Glomerular visceral epithelial cell (primary cell): ENCODE measurements at regions not wholly inside any gene's neighbourhood (a gene's known extent, or its start where the extent isn't known, plus 50 kb on each side); places are given as distances from the start of the nearest gene placed in this dataset.

ENCODE experiments used
- DNase-seq: peaks from one replicate; pipeline ENCODE4 v3.0.0-alpha.2; 2016; ENCODE audit errors: extremely low spot score

DNA sequence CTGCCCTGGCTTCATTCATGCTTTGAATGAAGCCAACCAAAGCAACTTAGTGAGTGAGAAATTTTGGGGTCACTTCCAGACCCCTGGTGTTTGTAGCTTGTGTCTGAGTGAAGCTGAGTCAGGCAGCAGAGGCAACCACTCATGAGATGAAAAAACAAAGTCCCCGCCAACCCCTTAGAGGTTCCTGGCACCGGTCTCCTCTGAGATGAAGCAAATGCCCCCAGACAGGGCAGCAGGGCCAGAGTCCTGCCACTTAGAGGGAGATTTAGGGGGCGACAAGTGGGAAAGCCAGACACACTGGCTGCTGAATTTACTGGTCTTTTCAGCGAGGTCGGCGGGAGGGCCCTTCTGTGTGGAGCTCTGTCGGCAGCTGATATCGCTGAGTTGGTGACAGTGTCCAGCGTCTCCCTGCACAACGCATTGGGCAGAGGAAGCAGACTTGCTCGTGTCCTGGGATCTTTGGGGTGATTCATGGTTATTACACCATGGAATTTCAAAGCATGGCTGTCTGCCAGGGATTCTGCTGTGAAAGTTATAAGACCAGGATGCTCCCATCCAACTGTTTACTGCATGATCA lies 482.6 kb downstream of the MIAT start:
- peak; percentile 88 for DNase-seq

DNA sequence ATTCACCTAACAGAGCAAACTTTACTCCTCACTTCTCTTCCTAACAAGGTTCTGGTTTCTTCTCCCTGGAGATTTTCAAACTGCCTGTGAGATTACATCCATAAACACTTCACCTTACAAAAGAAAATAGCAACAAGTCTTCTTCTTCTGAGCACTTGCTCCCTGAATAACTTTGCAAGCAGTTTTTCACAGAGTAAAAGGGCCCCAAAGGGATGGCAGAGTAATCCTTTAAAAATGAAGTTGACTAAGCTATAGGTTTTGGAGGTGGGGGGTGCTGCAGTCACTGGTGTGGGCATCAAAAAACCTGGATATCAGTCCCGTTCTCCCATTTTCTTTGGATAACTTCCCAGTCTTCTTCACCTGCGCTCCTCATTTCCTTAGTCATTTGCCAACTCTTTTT lies 484.9 kb downstream of the MIAT start:
- DNase-seq: no peak

DNA sequence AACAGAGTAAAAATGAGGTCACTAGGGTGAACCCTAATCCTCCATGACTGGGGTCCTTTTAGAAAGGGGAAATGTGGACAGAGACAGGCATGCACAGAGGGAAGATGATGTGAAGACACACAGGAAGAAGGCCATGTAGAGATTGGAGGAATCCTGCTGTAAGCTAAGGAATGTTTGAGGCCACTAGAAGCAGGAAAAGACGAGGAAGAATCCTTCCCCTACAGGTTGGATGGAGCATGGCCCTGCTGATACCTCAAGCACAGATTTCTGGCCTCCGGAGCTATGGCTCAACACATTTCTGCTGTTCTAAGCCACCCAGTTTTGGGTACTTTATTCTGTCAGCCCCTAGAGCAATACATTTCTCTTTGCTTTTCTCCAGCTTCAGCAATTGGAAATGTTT lies 486.9 kb downstream of the MIAT start:
- DNase-seq: no peak

DNA sequence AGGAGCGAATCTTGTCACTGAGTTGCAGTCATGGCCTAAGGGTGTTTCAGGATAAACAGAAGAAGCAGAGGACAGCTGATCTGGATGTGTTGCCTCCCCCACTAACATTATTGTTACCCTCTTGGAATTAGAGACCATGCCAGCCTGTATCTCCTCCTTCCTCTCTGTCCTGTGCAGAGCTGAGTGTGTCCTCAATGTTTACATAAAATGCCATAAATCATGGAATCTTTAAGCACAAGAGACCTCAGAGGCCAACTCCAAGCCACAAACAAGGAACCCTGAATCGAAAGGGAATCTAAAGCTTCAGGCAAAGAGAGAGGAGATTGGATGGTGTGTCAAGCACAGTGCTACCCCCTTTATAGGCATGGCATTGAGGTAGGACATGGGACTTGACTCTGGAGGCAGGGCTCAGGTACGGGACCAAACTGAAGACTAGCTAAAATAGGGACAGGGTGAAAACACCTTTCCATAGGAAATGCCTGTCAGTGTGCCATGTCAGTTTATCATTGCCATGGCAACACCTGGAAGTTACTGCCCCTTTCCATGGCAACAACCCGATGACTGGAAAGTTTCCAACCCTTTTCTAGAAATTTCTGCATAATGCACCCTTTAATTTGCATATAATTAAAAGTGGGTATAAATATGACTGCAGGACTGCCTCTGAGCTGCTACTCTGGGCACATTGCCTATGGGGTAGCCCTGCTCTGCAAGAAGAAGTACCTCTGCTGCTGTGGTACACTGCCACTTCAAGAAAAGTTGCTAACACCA lies 489.7 kb downstream of the MIAT start:
- DNase-seq: no peak

DNA sequence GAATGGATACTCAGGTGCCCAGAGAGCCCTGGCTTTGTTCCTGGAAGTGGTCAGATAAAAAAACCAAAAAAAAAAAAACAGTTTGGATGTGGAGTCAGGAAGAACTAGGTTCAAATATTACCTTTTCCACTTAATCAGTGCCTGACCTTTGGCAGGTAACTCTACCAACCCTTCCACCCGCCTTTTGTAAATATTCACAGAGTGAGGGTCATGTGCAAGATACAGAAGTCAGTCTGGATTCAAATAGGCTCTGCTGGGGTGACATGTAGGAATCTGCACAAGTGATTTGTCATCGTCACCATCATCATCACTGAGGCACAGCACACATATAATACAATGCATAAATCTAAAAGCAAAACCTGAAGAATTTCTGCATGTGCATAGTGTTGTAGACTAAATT lies 490.7 kb downstream of the MIAT start:
- no peak for DNase-seq

DNA sequence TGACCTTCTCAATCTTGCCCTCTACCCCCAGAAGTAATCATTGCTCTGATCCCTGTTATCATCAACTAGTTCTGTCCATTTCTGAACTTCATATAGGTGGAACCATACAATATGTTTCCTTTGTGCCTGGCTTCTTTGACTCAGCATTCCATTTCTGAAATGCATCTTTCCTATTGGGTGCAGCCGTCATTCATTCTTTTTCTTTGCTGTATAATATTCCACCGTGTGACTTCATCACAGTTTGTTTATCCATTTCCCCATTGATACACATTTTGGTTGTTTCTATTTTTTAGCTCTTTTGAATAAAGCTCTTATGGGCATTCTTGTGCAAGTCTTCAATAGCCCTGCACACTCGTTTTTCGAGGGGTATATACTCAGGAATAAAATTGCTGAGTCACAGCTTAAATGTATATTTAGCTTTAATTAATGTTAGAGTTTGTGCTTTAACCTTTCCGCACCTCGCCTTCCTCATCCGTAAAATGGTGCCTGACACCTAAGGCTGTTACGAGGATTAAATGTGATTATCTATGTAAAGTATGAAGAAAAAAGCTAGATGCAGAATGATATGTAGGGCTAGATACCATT lies 491.6 kb downstream of the MIAT start:
- no peak for DNase-seq

DNA sequence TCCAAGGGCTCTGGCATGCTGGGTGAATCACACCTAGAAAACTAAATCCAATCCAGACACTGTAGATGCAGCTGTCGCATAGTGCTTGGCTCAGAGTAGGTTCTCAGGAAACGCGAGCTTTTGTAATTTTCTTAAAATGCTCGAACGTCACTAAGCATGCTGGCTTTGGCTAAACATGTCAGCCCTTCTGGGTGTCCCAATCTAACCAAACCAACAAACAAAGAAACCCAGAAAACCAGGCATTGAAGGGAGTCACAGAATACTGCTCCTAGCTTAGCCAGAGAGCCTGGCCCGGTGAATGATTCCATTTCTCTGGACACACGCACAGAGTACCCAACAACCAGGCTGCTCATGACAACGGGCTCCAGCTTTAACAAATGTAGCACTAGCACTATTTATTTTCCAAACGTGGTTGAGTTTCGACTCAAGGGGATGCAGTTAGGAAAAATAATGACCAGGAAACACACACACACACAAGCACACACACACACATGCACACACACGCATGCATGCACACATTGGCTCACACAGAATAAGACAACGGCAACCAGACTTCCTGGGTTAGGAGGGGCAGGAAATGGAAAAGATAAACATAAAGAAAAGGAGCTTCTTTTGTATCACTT lies 492.6 kb downstream of the MIAT start:
- no peak for DNase-seq

DNA sequence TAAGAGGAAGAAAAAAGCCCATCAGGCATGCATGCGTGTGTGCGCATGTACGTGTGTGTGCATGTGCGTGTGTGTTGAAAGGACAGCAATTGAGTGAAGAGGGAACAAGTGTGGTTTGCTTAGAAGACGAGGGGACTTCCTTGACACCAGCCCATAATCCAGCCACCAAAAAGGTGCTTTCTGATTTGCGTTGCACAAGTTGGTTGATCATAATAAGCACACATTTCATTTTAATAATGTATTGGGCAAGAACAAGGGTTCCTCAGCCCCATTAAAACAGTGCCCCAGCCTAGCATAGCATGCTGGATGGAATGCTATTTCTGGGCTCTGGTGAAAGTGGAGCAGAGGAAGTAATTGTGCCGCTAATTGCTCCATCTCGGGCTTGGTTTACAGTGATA lies 493.2 kb downstream of the MIAT start:
- DNase-seq: no peak

DNA sequence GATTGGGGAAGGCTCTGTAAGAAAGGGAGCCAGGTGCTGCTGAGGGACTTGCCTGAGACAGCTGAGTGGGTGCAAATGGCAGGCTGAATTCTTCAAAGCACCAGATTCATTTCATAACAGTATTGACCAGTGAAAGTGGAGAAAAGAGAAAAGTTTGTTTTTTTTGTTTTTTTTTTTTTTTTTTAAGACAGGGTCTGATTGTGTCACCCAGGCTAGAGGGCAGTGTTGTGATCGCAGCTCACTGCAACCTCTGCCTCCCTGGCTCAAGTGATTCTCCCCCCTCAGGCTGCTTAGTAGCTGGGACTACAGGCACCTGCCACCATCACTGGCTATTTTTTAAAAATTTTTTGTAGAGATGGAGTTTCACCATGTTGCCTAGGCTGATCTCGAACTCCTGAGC lies 494.0 kb downstream of the MIAT start:
- DNase-seq: no peak

DNA sequence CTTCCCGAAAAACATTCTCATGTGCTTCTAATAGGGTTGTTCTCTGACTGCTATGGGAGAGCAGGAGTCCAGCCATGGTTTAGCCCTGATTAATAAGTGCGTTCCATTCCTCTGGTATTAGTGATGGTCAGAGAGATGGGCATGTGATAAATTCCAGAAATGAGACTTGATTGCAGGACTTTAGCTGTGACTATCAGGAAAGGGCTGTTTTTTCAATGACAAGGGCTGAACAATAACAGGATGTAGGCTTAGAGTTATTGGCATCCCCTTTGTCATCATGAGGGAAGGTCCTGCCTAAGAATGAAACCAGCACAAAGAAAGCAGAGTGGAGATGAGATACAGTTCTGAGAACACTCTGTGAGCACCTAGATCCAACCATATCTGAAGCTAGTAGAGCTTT lies 494.6 kb downstream of the MIAT start:
- no peak for DNase-seq

DNA sequence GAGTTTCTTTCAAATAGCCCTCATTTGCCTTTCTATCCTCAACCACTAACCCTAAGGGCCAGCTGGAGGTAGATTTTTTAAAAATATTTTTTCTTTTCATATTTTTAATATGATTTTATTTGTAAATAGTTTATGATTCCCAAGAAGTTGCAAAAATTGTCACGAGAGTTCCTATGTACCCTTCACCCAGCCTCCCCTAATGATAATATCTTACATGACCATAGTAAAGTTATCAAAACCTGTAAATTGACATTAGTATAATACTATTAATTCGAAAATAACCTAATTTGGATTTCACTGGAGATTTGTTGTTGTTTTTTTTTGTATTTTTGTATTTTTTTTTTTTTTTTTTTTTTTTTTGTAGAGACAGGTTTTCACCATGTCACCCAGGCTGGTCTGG lies 495.5 kb downstream of the MIAT start:
- no peak for DNase-seq

DNA sequence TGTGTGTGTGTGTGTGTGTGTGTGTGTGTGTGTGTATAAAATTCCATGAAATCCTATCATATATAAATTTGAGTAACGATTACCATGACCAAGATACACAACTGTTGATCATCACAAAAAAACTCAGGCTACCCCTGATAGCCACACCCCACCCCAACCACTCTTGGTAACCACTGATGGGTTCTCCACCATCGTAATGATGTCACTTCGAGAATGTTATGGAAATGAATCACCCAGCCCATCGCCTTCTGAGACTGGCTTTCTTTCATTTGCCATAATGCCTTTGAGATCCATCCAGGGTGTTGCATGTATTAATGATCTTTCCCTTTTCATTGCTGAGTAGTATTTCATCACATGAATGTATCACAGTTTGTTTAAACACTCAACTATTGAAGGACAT lies 496.0 kb downstream of the MIAT start:
- no peak for DNase-seq

DNA sequence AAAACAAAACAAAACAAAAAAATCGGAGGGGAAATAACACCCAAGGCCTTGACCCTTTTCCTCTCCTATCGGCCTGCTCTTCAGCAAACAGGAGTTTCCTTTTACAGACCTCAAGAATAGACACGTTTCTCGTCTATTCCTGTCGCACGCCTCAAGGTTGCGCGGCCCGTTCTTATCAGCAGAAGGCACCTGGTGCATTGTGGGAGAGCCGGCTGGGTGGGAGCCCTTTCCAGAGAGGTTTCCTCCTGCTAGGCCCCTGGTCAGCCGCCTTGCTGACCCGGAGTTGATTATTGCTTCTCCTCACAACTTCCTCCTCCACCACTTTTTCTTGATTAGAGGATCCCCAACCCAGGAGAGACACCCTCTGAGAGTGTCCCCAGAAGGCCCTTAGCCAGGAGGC lies 497.3 kb downstream of the MIAT start:
- DNase-seq: no peak

DNA sequence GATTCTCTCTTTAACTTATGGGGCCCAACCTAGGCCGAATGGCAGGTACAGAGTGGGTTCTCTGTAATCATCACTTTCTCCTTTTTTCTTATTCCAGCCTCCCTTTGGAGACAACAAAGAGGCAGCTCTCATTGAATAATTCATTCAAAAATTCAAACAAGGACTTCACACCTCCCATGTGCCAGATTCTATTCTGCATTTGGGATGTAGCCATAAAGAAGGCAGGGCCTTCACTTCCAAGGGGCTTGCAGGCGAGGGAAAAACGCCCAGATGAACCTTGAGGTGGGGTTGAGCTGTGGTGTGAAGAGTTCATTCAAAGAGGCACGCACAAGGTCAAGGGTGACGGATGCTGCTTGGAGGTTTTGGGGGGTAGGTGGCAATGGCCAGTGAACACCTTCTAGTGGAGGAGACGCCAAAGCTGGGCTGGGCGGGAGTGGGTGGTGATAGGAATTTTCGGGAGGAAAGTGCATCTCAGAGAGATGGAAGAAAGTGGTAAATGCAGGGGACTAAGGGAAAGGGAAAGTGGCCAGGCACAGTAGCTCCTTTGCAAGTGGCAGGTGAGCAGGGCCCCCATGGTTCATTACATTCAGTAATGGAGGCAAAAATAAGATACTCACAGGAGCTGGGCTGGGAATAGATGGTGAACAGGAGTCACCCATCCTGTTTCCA lies 499.6 kb downstream of the MIAT start:
- no peak for DNase-seq

DNA sequence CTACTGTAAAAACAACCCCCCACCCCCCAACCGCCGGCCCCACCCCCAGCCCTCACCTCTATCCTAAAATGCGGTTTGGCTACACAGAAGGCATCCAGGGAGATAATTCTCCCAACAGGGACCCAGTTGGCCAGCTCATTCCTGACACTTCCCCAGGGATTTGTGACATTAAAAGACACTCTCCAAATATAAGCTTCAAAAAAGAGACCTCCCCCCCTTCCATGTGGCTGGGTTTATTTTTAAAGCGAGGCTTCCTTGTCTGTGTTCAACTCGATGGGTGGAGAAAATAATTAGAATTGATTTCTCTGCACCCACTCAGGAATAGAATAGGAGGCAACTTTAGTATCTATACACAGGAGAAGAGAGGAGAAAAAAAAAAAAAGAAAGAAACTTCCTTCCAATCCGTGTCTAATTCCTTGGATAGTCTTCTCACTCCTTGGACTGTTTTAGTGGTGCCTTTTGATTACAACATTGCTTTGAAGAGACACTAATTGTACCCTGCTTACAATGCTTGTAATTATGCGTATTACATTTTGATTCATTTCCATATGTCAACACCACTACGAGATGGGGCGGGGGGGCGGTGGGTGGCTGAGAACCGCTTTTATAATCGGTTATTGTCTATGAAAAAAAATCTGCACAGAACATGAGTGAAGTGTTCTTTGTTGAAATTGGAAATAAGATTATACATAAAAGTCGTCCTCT lies 500.4 kb downstream of the MIAT start:
- no peak for DNase-seq

DNA sequence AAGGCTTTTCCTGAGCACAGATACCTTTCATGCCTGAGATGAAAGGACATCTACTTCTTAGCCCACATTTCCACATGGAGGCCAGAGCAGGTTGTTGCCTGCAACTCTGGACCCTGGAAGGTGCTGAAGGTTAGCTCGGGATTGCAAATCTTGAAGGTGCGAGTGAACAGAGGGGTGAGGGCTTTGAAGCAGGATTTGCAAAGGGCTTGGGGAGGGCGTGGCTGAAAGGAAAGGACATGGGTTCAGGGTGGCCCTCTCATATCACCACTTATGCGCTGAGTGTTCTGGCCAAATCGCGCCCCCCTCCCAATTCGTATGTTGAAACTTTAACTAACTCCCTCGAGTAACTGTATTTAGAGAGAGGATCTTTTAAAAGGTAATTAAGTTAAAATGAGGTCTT lies 501.6 kb downstream of the MIAT start:
- DNase-seq: no peak

DNA sequence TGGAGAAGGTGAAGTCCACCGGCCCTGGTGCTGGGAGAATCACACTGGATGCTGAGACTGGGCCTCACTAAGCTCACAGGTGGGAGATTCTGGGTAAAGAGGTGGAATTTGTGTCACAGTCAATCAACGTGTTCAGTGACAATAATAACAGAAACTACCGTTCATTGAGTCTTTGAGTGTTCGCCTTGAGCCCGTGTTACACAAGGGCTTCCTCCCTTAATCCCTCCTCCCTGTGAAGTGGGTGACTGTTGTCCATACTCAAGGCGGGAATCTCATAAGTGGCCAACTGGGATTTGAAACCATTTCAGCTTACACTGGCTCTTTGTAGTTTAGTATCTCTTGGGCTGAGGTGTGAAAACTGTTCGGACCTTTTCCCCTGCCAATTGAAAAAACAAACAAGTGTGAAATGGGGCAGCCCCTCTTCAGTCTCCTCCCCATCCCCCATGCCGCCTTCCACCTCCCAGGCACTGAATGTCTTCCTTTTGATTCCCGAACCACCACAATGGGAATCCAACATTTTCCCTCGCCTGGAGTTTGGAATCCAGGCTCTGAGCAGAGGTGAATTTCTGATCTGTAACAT lies 502.4 kb downstream of the MIAT start:
- DNase-seq: no peak

DNA sequence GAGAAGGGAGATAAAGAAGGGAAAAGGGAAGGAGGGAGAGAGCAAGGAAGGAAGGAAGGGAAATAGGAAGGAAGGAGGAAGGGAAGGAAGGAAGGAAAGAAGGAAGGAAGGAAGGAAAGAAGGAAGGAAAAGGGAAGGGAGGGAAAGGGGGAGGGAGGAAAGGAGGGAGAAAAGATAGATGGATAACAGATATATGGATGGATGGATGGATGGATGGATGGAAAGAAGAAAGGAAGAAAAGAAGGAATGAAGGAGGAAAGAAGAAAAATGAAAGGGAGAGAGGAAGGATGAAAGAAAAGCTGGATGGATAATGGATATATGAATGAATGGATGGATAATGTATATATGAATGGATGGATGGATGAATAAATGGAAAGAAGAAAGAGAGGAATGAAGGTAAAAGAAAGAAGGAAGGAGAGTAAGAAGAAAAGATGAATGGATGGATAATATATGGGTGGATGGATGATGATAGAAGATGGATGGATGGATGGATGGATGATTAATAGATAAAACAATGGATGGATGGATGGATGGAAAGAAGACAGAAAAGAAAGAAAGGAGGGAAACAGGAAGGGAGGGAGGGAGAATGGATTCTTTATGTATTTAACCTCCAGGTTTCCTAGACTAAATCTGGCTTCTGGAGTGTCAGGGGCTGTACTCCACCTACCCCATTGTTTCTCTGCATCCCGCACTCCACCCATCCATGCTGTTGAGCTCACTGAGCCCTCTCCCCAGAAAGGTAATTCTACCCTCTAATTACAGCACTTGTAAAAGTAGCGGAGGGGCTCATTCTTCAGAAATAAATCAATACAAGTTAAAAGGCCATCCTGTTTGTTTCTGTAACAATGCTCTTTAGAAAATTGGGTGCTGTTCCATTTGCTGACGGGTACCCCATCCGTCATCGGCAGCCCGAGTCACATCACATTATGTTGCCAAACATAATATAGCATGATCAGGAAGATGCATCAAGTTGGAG lies 506.1 kb downstream of the MIAT start:
- DNase-seq: no peak

DNA sequence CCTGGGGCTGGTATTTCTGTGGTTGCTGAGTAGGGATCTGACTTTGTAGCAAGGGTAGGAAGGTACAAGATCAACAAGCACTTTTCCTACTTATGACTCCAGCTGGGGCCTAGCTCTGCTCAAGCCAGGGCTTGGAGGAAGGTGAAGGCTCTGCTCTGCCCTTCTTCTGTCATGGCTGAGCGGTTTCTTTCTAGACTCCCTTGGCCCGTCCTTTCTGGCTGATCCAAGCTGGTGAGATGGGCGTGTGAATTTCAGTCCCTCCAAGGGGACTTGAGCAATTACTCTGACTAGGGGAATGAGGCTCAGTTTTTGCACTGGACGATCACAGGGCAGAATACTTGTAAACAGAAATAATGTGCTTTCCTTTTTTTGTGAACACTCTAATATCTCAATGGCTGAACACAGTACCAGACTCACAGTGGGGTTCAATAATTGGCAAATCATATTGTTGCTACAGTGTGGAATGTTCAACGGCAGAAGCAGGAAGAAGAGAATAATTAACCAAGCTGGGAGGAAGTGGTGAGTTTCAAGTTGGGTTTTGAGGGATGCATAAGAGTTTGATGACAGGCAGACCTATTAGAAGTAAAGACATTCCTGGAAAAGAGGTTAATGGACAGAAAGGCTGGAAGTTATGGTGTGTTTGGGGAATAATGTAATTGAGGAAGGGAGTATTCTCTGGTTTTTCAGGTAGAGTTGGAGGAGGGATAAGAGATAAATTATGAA lies 507.6 kb downstream of the MIAT start:
- peak; percentile 81 for DNase-seq

DNA sequence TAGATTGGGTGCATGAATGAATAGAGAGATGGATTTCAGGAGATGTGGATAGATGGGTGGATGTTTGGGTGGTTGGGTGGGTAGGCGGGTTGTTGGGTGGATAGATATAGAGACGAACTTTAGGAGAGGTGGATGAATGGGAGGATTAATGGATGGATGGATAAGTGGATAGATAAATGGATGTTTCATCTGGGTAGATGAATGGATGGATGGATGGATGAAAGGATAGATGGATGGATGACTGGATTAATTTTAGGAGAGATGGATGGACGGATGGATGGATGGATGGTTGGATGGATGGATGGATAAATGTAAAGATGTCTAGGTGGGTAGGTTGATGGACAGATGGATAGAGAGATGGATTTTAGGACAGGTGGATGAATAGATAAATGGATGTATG lies 511.3 kb downstream of the MIAT start:
- no peak for DNase-seq
